LNCAP (cell line): ENCODE measurements at regions not wholly inside any gene's neighbourhood (a gene's known extent, or its start where the extent isn't known, plus 50 kb on each side); places are given as distances from the start of the nearest gene placed in this dataset.

ENCODE experiments used
- TF ChIP-seq, protein P1 (sequence below): fragments of 450-650 bp; IDR thresholded peaks from 2 replicates; pipeline ENCODE4 v1.5.1; 2017; ENCODE audit warnings: mild to moderate bottlenecking

DNA sequence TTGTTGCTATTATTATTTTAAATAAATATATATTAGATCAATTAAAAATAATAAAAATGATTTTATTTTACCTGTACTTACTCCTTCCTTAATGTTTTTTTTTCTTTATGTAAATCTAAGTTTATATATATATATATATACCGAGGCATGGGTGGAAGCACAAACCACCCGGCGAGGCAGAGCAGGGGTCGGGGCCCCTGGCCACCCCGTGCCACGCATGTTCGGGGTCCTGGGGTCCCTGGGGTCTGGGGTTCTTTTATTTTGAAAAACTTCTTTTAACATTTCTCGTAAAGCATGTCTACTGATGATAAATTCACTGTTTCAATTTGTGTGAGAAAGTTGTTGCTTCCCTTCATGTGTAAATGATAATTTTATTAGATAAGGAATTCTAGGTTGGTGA is 976.1 kb downstream of the REEP3 start:
- TF ChIP-seq, protein P1, sequence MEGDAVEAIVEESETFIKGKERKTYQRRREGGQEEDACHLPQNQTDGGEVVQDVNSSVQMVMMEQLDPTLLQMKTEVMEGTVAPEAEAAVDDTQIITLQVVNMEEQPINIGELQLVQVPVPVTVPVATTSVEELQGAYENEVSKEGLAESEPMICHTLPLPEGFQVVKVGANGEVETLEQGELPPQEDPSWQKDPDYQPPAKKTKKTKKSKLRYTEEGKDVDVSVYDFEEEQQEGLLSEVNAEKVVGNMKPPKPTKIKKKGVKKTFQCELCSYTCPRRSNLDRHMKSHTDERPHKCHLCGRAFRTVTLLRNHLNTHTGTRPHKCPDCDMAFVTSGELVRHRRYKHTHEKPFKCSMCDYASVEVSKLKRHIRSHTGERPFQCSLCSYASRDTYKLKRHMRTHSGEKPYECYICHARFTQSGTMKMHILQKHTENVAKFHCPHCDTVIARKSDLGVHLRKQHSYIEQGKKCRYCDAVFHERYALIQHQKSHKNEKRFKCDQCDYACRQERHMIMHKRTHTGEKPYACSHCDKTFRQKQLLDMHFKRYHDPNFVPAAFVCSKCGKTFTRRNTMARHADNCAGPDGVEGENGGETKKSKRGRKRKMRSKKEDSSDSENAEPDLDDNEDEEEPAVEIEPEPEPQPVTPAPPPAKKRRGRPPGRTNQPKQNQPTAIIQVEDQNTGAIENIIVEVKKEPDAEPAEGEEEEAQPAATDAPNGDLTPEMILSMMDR: no peak

DNA sequence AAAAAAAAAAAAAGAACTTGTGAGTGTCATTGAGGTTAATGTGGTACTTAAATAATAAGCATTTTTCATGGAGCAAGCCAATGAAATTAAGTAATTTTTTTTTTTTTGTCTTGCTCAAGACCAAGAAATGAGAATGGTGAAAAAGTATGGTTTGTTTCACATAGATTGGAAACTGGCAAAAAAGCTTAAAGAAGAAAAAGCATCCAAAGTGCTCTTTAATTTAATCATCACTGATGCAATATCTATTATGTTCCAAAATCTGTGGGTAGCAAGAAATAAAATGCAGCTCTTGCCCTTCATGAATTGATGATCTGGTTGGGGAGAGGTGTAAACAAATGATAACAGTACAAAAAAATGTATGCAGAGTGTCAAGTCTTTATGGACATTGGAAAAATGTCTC is 980.6 kb downstream of the REEP3 start:
- TF ChIP-seq, protein P1: no peak

GRCh38 chr10:64502936-64503335 is 981.7 kb downstream of the REEP3 start:
- TF ChIP-seq, protein P1: no peak

DNA sequence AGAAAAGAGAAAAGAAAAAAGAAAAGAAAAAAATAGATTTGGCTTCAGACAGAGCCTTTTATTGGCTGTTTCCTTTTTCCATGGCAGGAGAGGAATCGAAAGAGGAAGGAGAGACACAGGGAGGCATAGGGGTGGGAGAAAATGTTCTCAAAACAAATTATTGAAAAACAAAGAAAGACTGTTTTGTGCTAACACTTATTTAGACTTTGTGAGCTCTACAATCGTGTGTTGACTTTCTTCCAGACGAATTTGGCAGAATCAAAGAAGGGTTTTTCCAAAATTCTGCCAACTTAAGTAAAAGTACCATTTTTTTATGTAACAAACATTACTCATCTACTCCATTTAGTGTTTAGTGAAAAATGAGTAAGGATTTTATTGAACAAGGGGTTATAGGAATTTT is 982.2 kb downstream of the REEP3 start:
- TF ChIP-seq, protein P1: no peak

DNA sequence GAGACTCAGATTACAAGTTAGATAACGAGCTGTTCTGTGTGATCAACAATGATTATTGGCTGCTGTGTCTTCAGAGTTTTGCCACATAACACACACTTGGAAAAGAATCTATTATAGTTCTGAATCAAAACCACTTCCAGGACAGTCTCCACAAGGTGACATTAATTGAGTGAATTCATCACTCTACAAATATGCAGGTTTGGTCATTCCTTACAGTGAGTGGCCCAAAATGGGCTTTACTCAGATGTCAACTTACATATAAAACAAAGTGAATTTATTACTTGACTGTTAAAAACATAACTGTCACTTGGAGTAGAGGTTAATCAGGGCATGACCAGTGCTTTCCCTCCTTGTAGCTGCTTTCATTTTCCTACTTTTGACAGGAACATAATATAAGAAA is 984.3 kb downstream of the REEP3 start:
- TF ChIP-seq, protein P1: no peak

DNA sequence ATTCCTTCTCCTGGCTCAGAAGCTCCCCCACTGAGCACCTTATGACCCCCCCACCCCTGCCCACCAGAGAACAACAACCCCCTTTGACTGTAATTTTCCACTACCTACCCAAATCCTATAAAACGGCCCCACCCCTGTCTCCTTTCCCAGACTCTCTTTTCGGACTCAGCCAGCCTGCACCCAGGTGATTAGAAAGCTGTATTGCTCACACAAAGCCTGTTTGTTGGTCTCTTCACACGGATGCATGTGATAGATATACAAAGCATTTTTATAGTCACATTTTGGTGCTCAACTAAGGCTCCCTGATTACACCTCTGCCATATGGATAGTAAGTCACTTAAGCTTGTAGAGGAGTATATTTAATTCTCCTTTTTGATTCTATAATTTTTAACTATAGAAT is 985.8 kb downstream of the REEP3 start:
- TF ChIP-seq, protein P1: no peak

DNA sequence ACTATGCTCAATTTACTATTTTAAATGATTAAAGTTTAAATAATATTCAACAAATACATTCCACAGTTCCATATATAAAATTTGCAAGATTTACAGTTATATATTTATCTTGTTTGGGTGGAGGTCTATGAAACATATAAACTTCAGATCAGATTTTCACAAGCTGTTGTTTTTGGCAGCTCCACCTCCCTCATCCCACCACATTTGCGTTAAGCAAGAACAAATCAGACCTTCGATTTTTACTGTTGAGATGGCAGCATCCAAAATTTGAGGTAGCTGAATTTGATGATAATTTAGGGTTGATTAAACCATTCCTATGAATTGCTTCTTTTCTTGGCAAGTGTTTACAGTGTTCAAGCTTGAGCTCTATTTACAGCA is 986.4 kb downstream of the REEP3 start:
- TF ChIP-seq, protein P1: no peak

DNA sequence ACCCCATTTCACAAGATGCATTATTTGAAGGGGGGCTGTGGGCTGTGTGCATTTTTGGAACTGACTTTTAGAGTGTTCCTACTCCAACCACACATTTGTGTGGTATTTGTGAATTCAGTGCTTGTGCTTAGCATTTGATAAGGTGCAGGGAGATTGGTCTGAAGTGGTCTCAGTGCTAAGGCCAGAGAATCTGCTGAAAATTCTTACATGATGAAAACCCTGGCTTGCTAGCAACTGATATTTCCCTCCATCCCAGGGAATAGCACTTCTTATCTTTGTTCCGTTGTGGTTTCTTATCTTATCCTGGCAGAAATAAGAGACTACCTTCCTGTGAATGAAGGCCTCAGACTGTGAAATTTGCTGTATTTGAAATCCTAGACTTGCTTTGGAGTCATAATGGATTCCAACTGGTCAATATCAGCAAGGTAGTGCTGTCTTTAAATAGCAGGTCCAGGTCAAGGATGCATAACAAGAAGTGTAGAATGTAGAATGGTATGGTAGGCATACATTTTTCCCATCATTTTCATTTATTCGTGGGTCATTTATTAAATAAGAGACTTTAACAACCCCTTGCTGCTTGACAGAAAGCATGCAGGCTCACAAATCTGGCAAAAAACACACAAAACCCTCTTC is 986.9 kb downstream of the REEP3 start:
- TF ChIP-seq, protein P1: no peak
